DOHH2 (cell line): ENCODE measurements at regions not wholly inside any gene's neighbourhood (a gene's known extent, or its start where the extent isn't known, plus 50 kb on each side); places are given as distances from the start of the nearest gene placed in this dataset.

ENCODE experiments used
- H3F3A ChIP-seq: fragments of 200-600 bp; sonication (generic), shearing (Covaris generic); 2 replicates; pipeline ENCODE4 v1.6.0; 2016; ENCODE audit warnings: antibody characterized with exemption, mild to moderate bottlenecking; ENCODE audit not compliant: control insufficient read depth, insufficient read depth
- H3K27ac ChIP-seq: fragments of 200-600 bp; sonication (generic); 2 replicates; pipeline ENCODE4 v1.5.1; 2014; ENCODE audit warnings: low read depth, mild to moderate bottlenecking, low read length, moderate library complexity
- H3K27me3 ChIP-seq: fragments of 200-600 bp; sonication (generic); 2 replicates; pipeline ENCODE4 v1.6.1; 2014; ENCODE audit warnings: mild to moderate bottlenecking, low read length, mixed read lengths; ENCODE audit not compliant: control insufficient read depth
- H3K36me3 ChIP-seq: fragments of 200-600 bp; sonication (generic); 2 replicates; pipeline ENCODE4 v1.6.1; 2014; ENCODE audit warnings: mild to moderate bottlenecking, low read length, moderate library complexity, mixed read lengths; ENCODE audit not compliant: control insufficient read depth
- H3K4me1 ChIP-seq: fragments of 200-600 bp; sonication (generic); 2 replicates; pipeline ENCODE4 v1.6.1; 2014; ENCODE audit warnings: mild to moderate bottlenecking, low read length, mixed read lengths; ENCODE audit not compliant: control insufficient read depth
- H3K4me2 ChIP-seq: fragments of 200-600 bp; sonication (generic); 2 replicates; pipeline ENCODE4 v1.6.0; 2014; ENCODE audit warnings: mild to moderate bottlenecking, low read length, moderate library complexity
- H3K4me3 ChIP-seq: fragments of 200-600 bp; sonication (generic); 2 replicates; pipeline ENCODE4 v1.5.1; 2014; ENCODE audit warnings: mild to moderate bottlenecking, low read length, mixed read lengths
- H3K79me2 ChIP-seq: fragments of 200-600 bp; sonication (generic); 2 replicates; pipeline ENCODE4 v1.6.1; 2014; ENCODE audit warnings: mild to moderate bottlenecking, low read length, mixed read lengths; ENCODE audit not compliant: control insufficient read depth
- H3K9me2 ChIP-seq: fragments of 200-600 bp; sonication (generic); replicated peaks from 2 replicates; pipeline ENCODE4 v1.6.1; 2014; ENCODE audit warnings: mild to moderate bottlenecking, low read length, mixed read lengths; ENCODE audit not compliant: control insufficient read depth
- H3K9me3 ChIP-seq: fragments of 200-600 bp; sonication (generic); 2 replicates; pipeline ENCODE4 v1.6.1; 2014; ENCODE audit warnings: antibody characterized with exemption, low read length, mixed read lengths; ENCODE audit not compliant: control insufficient read depth, insufficient read depth
- H4K20me1 ChIP-seq: fragments of 200-600 bp; sonication (generic); 2 replicates; pipeline ENCODE4 v1.6.0; 2014; ENCODE audit warnings: low read depth, mild to moderate bottlenecking, antibody characterized with exemption, low read length, moderate library complexity; ENCODE audit not compliant: control insufficient read depth, insufficient read depth
- EZH2phosphoT487 ChIP-seq: fragments of 200-600 bp; sonication (generic); IDR thresholded peaks from 2 replicates; pipeline ENCODE4 v1.6.1; 2017; ENCODE audit warnings: borderline replicate concordance, mild to moderate bottlenecking, antibody characterized with exemption, low read length, moderate library complexity, mixed read lengths
- TF ChIP-seq, protein P1 (sequence below): fragments of 200-600 bp; sonication (generic); IDR thresholded peaks from one replicate; pipeline ENCODE4 v1.5.1; 2014; ENCODE audit warnings: antibody characterized with exemption, mild to moderate bottlenecking, low read depth, low read length; ENCODE audit not compliant: poor library complexity, severe bottlenecking

DNA sequence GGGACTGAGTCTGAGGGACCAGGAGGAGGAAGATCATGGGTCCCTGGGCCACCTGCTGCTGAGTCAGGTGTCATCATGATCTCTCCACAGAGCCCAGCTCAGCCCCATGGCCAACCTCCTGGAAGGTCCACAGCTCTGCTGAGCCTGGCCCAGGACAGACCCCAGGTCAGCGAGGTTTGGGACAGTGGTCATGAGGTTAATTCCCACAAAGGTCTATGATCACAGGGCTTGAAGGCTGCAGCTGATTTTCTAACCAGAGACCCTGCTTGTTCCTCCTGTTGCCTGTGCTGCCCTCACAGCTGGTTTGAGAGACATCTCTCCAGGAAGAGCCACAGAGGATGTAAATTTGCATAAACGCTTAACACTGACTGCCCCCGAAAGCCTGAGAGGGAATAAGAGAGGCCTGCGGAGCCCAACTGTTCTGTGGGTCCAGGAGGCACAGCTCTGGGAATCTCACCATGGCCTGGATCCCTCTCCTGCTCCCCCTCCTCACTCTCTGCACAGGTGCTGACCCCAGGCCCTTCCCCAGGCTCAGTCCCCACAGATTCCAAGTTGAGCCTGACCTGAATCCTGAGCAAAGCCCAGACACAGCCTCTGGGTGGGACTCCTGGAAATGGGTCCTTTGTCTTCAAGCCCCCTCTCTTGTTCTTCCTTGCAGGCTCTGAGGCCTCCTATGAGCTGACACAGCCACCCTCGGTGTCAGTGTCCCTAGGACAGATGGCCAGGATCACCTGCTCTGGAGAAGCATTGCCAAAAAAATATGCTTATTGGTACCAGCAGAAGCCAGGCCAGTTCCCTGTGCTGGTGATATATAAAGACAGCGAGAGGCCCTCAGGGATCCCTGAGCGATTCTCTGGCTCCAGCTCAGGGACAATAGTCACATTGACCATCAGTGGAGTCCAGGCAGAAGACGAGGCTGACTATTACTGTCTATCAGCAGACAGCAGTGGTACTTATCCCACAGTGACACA is 102.8 kb downstream of the GGTLC2 start:
- Histone ChIP-seq H4K20me1 (no peaks in the 10 kb centered on the region), H3K4me1 (peaks cover 46% of the 10 kb centered on the region), H3K4me3 (peak overlapping the region; percentile 44), H3K27ac (peak overlapping the region; percentile 56), H3K27me3 (no peaks in the 10 kb centered on the region), H3K36me3 (no peaks in the 10 kb centered on the region), H3K4me2 (peak overlapping the region; percentile 61), H3K9me3 (no peaks in the 10 kb centered on the region), H3F3A (no peaks in the 10 kb centered on the region), H3K9me2 (no peaks in the 10 kb centered on the region), H3K79me2 (no peaks in the 10 kb centered on the region)
- TF ChIP-seq EZH2phosphoT487 = no peak
- TF ChIP-seq, protein P1, sequence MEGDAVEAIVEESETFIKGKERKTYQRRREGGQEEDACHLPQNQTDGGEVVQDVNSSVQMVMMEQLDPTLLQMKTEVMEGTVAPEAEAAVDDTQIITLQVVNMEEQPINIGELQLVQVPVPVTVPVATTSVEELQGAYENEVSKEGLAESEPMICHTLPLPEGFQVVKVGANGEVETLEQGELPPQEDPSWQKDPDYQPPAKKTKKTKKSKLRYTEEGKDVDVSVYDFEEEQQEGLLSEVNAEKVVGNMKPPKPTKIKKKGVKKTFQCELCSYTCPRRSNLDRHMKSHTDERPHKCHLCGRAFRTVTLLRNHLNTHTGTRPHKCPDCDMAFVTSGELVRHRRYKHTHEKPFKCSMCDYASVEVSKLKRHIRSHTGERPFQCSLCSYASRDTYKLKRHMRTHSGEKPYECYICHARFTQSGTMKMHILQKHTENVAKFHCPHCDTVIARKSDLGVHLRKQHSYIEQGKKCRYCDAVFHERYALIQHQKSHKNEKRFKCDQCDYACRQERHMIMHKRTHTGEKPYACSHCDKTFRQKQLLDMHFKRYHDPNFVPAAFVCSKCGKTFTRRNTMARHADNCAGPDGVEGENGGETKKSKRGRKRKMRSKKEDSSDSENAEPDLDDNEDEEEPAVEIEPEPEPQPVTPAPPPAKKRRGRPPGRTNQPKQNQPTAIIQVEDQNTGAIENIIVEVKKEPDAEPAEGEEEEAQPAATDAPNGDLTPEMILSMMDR = no peak

- H3F3A ChIP-seq = no peaks in the 10 kb centered on the region
- H3K79me2 ChIP-seq = no peaks in the 10 kb centered on the region
- H4K20me1 ChIP-seq = no peaks in the 10 kb centered on the region
- H3K4me2 ChIP-seq = peak overlapping the region; percentile 61
- no peak overlapping the region for H3K4me3 ChIP-seq
- H3K9me2 ChIP-seq = no peaks in the 10 kb centered on the region
- H3K36me3 ChIP-seq = no peaks in the 10 kb centered on the region
- no peaks in the 10 kb centered on the region for H3K9me3 ChIP-seq
- TF ChIP-seq, protein P1 = peak; percentile 70
- TF ChIP-seq EZH2phosphoT487 = no peak
- peaks cover 48% of the 10 kb centered on the region for H3K4me1 ChIP-seq
- H3K27me3 ChIP-seq = no peaks in the 10 kb centered on the region
- peak overlapping the region; percentile 56; the same call in 1 of the 2 replicates for H3K27ac ChIP-seq
Measured at GRCh38 chr22:22748297-22748743, 103.9 kb downstream of the GGTLC2 start.

DNA sequence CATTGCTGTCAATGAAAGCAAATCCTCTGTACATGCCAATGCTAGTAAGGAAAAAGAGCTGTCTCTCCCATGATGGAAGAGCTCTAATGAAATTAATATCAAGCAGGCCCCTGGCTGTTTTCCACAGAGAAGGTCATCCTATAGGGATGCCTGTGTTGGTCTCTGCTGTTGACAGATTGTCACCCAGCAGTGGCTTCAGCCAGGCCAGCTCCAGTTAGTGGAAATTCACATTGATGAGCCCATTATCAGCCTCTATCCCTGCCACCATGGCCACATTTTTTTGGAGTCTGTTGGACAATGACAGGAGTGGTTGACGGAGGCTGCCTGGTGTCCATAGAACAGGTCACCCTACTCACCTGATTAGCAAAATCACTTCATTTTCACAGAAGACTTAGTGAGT is 104.3 kb downstream of the GGTLC2 start:
- H3K9me3 ChIP-seq = no peaks in the 10 kb centered on the region
- no peaks in the 10 kb centered on the region for H3K9me2 ChIP-seq
- no peaks in the 10 kb centered on the region for H3K27me3 ChIP-seq
- no peak overlapping the region for H3K4me2 ChIP-seq
- no peak for TF ChIP-seq EZH2phosphoT487
- TF ChIP-seq, protein P1 = no peak
- H3K4me3 ChIP-seq = no peak overlapping the region
- no peaks in the 10 kb centered on the region for H3F3A ChIP-seq
- no peak overlapping the region for H3K27ac ChIP-seq
- peaks cover 50% of the 10 kb centered on the region for H3K4me1 ChIP-seq
- no peaks in the 10 kb centered on the region for H3K36me3 ChIP-seq
- no peaks in the 10 kb centered on the region for H4K20me1 ChIP-seq
- H3K79me2 ChIP-seq = no peaks in the 10 kb centered on the region
